IPS-18c (cell line): ENCODE measurements at regions not wholly inside any gene's neighbourhood (a gene's known extent, or its start where the extent isn't known, plus 50 kb on each side); places are given as distances from the start of the nearest gene placed in this dataset.

ENCODE experiments used
- H3K4me3 ChIP-seq: 2 replicates; pipeline ENCODE4 v1.7.0; 2013; ENCODE audit warnings: low read depth, mild to moderate bottlenecking, low read length, moderate library complexity; ENCODE audit not compliant: insufficient read depth
- H3K9me3 ChIP-seq: one replicate; pipeline ENCODE4 v1.6.1; 2013; ENCODE audit warnings: mild to moderate bottlenecking, low read length, moderate library complexity; ENCODE audit not compliant: control insufficient read depth, insufficient read depth

- H3K9me3 ChIP-seq = no peaks in the 10 kb centered on the region
- H3K4me3 ChIP-seq = no peak overlapping the region
These were observed 150.2 kb downstream of the RAB11FIP2 start for GRCh38 chr10:117896517-117896916.

- Histone ChIP-seq H3K9me3 (no peaks in the 10 kb centered on the region), H3K4me3 (no peak overlapping the region)
These were observed 147.5 kb downstream of the RAB11FIP2 start for GRCh38 chr10:117899181-117899683.

GRCh38 chr10:117900280-117900679, 146.5 kb downstream of the RAB11FIP2 start:
- Histone ChIP-seq H3K4me3 (no peak overlapping the region), H3K9me3 (no peaks in the 10 kb centered on the region)

- H3K9me3 ChIP-seq = no peaks in the 10 kb centered on the region
- no peak overlapping the region for H3K4me3 ChIP-seq
These were observed 142.9 kb downstream of the RAB11FIP2 start for GRCh38 chr10:117903854-117904253.

GRCh38 chr10:117905404-117905803, 141.3 kb downstream of the RAB11FIP2 start:
- no peaks in the 10 kb centered on the region for H3K9me3 ChIP-seq
- no peak overlapping the region for H3K4me3 ChIP-seq

- Histone ChIP-seq H3K4me3 (no peak overlapping the region), H3K9me3 (no peaks in the 10 kb centered on the region)
These were observed 135.1 kb downstream of the RAB11FIP2 start for GRCh38 chr10:117911684-117912083.

GRCh38 chr10:117914334-117914733, 132.4 kb downstream of the RAB11FIP2 start:
- no peaks in the 10 kb centered on the region for H3K9me3 ChIP-seq
- H3K4me3 ChIP-seq = no peak overlapping the region

GRCh38 chr10:117920956-117921355, 125.8 kb downstream of the RAB11FIP2 start:
- Histone ChIP-seq H3K4me3 (no peak overlapping the region), H3K9me3 (peaks cover 2% of the 10 kb centered on the region)

- Histone ChIP-seq H3K9me3 (peaks cover 2% of the 10 kb centered on the region), H3K4me3 (no peak overlapping the region)
These were observed 125.3 kb downstream of the RAB11FIP2 start for GRCh38 chr10:117921421-117921820.

GRCh38 chr10:117924820-117925219, 121.9 kb downstream of the RAB11FIP2 start:
- H3K4me3 ChIP-seq = no peak overlapping the region

GRCh38 chr10:117925369-117925768, 121.4 kb downstream of the RAB11FIP2 start:
- Histone ChIP-seq H3K9me3 (peaks cover 2% of the 10 kb centered on the region), H3K4me3 (no peak overlapping the region)

More at GRCh38 chr10:117924820-117925219, 121.9 kb downstream of the RAB11FIP2 start:
- H3K9me3 ChIP-seq = peaks cover 2% of the 10 kb centered on the region

- no peak overlapping the region for H3K4me3 ChIP-seq
- peaks cover 2% of the 10 kb centered on the region for H3K9me3 ChIP-seq
These were observed 120.2 kb downstream of the RAB11FIP2 start for GRCh38 chr10:117926491-117926890.

- Histone ChIP-seq H3K4me3 (no peak overlapping the region), H3K9me3 (peaks cover 2% of the 10 kb centered on the region)
These were observed 119.4 kb downstream of the RAB11FIP2 start for GRCh38 chr10:117927332-117927731.

- Histone ChIP-seq H3K4me3 (no peak overlapping the region), H3K9me3 (peaks cover 2% of the 10 kb centered on the region)
These were observed 118.9 kb downstream of the RAB11FIP2 start for GRCh38 chr10:117927871-117928270.

GRCh38 chr10:117928281-117928680, 118.5 kb downstream of the RAB11FIP2 start:
- no peak overlapping the region for H3K4me3 ChIP-seq

GRCh38 chr10:117928741-117929140, 118.0 kb downstream of the RAB11FIP2 start:
- H3K9me3 ChIP-seq = peaks cover 2% of the 10 kb centered on the region
- H3K4me3 ChIP-seq = no peak overlapping the region

More at GRCh38 chr10:117928281-117928680, 118.5 kb downstream of the RAB11FIP2 start:
- H3K9me3 ChIP-seq = peaks cover 2% of the 10 kb centered on the region

GRCh38 chr10:117929327-117930067, 117.2 kb downstream of the RAB11FIP2 start:
- Histone ChIP-seq H3K9me3 (peaks cover under 1% of the 10 kb centered on the region), H3K4me3 (no peak overlapping the region)

- H3K4me3 ChIP-seq = no peak overlapping the region
These were observed 115.7 kb downstream of the RAB11FIP2 start for GRCh38 chr10:117931078-117931477.

GRCh38 chr10:117933036-117933435, 113.7 kb downstream of the RAB11FIP2 start:
- Histone ChIP-seq H3K9me3 (no peaks in the 10 kb centered on the region), H3K4me3 (no peak overlapping the region)

More at GRCh38 chr10:117931078-117931477, 115.7 kb downstream of the RAB11FIP2 start:
- no peaks in the 10 kb centered on the region for H3K9me3 ChIP-seq
